ENCODE measurements at regions not wholly inside any gene's neighbourhood (a gene's known extent, or its start where the extent isn't known, plus 50 kb on each side); places are given as distances from the start of the nearest gene placed in this dataset.
"Not testable (repeated sequence)": the region's sequence is repeated elsewhere in the genome, so short reads cannot be mapped to it uniquely, and the experiment has no call there.

- Histone ChIP-seq H3K27me3 (no peaks in the 10 kb centered on the region), H3K4me1 (peaks cover 0 to 9% (median 9%) of the 10 kb centered on the region in 4 donors), H3K36me3 (no peaks in the 10 kb centered on the region), H3K4me3 (no peak overlapping the region), H3K9me3 (no peaks in the 10 kb centered on the region), H3K27ac (replicated peaks in 1 of 4) (no peak overlapping the region)
- no peak for DNase-seq (ENCODE audit: extremely low spot score)
- intact Hi-C loops (cut with DNase I): no loop called here
- 91% methylated on average over 3 of the region's 3 CpGs for WGBS
- TF ChIP-seq EP300 (IDR thresholded peaks at IDR 0.05): no peak
- no peak for TF ChIP-seq POLR2A (IDR thresholded peaks at IDR 0.05; ENCODE audit: low read depth)
- TF ChIP-seq POLR2AphosphoS5 (IDR thresholded peaks at IDR 0.05): no peak
Observed at GRCh38 chr6:5832668-5833067, 174.1 kb downstream of the NRN1 start.

GRCh38 chr6:5831219-5831862 lies 175.4 kb downstream of the NRN1 start:
- H3K4me1 ChIP-seq; H3K4me3 ChIP-seq; H3K27ac ChIP-seq (replicated peaks in 1 of 4); H3K27me3 ChIP-seq; H3K36me3 ChIP-seq; intact Hi-C loops (cut with DNase I); H3K9me3 ChIP-seq; DNase-seq (ENCODE audit: extremely low spot score): not testable (repeated sequence)
- 54% methylated on average over 7 of the region's 8 CpGs for WGBS

GRCh38 chr6:5828296-5828695 lies 178.4 kb downstream of the NRN1 start:
- Histone ChIP-seq H3K36me3 (no peaks in the 10 kb centered on the region), H3K4me1 (peaks cover 0 to 9% (median 9%) of the 10 kb centered on the region in 4 donors), H3K9me3 (no peaks in the 10 kb centered on the region), H3K27ac (replicated peaks in 1 of 4) (no peak overlapping the region), H3K27me3 (no peaks in the 10 kb centered on the region), H3K4me3 (no peak overlapping the region)
- DNase-seq (ENCODE audit: extremely low spot score): no peak
- WGBS: 86% methylated on average over 6 of the region's 11 CpGs
- TF ChIP-seq EP300 (IDR thresholded peaks at IDR 0.05): no peak
- TF ChIP-seq CTCF (IDR thresholded peaks at IDR 0.05): no peak
- no peak for TF ChIP-seq POLR2A (IDR thresholded peaks at IDR 0.05; ENCODE audit: low read depth)
- no peak for TF ChIP-seq POLR2AphosphoS5 (IDR thresholded peaks at IDR 0.05)
- intact Hi-C loops (cut with DNase I): no loop called here

- 57% methylated on average over 14 of the region's 14 CpGs for WGBS
- no peaks in the 10 kb centered on the region for H3K27me3 ChIP-seq
- TF ChIP-seq POLR2A (IDR thresholded peaks at IDR 0.05; ENCODE audit: low read depth): no peak
- H3K4me3 ChIP-seq: no peak overlapping the region
- peaks cover 0 to 9% (median 9%) of the 10 kb centered on the region in 4 donors for H3K4me1 ChIP-seq
- no peak overlapping the region for H3K27ac ChIP-seq (replicated peaks in 1 of 4)
- H3K36me3 ChIP-seq: no peaks in the 10 kb centered on the region
- intact Hi-C loops (cut with DNase I): no loop called here
- no peak for DNase-seq (ENCODE audit: extremely low spot score)
- no peaks in the 10 kb centered on the region for H3K9me3 ChIP-seq
Observed at GRCh38 chr6:5827056-5827904, 179.4 kb downstream of the NRN1 start.

GRCh38 chr6:5824382-5824983 lies 182.2 kb downstream of the NRN1 start:
- H3K36me3 ChIP-seq; H3K9me3 ChIP-seq; H3K4me3 ChIP-seq; DNase-seq (ENCODE audit: extremely low spot score); intact Hi-C loops (cut with DNase I); H3K27ac ChIP-seq (replicated peaks in 1 of 4); H3K27me3 ChIP-seq; H3K4me1 ChIP-seq: not testable (repeated sequence)
- WGBS: 95% methylated on average over 6 of the region's 8 CpGs

Small RNAs in the stretch of these regions (small RNA-seq; reads per million reads assigned to genes)
- gene RN7SL221P: 0 reads per million in 3 donors
